KMS-11 (cell line): ENCODE measurements at regions not wholly inside any gene's neighbourhood (a gene's known extent, or its start where the extent isn't known, plus 50 kb on each side); places are given as distances from the start of the nearest gene placed in this dataset.

Experiments used
- H2AFZ ChIP-seq: fragments of 200-600 bp; sonication (generic); 2 replicates; pipeline ENCODE4 v1.6.1; 2016; ENCODE audit warnings: antibody characterized with exemption, mixed run types, low read depth
- H3K27ac ChIP-seq: fragments of 200-600 bp; sonication (generic); 2 replicates; pipeline ENCODE4 v1.6.1; 2016; ENCODE audit warnings: mild to moderate bottlenecking, mixed run types
- H3K27me3 ChIP-seq: fragments of 200-600 bp; sonication (generic); 2 replicates; pipeline ENCODE4 v1.6.1; 2017; ENCODE audit warnings: mild to moderate bottlenecking, low read depth, mixed run types, moderate library complexity; ENCODE audit not compliant: insufficient read depth
- H3K36me3 ChIP-seq: fragments of 200-600 bp; sonication (generic); 2 replicates; pipeline ENCODE4 v1.6.1; 2017; ENCODE audit warnings: mild to moderate bottlenecking, mixed run types; ENCODE audit not compliant: insufficient read depth
- H3K4me1 ChIP-seq: fragments of 200-600 bp; sonication (generic); 2 replicates; pipeline ENCODE4 v1.6.1; 2016; ENCODE audit warnings: mild to moderate bottlenecking, low read depth, mixed run types; ENCODE audit not compliant: poor library complexity, severe bottlenecking
- H3K4me2 ChIP-seq: fragments of 200-600 bp; sonication (generic); 2 replicates; pipeline ENCODE4 v1.7.0; 2016; ENCODE audit warnings: mild to moderate bottlenecking, mixed run types
- H3K4me3 ChIP-seq: fragments of 200-600 bp; sonication (generic); IDR thresholded peaks from 2 replicates; pipeline ENCODE4 v1.6.1; 2017; ENCODE audit warnings: low read depth, low read length, mixed read lengths; ENCODE audit not compliant: insufficient read depth
- H3K79me2 ChIP-seq: fragments of 200-600 bp; sonication (generic); 2 replicates; pipeline ENCODE4 v1.6.1; 2016; ENCODE audit warnings: low read depth, mixed run types; ENCODE audit not compliant: insufficient read depth
- H3K9ac ChIP-seq: fragments of 200-600 bp; sonication (generic); 2 replicates; pipeline ENCODE4 v1.6.1; 2016; ENCODE audit warnings: mild to moderate bottlenecking, mixed run types
- H4K20me1 ChIP-seq: fragments of 200-600 bp; sonication (generic); 2 replicates; pipeline ENCODE4 v1.6.1; 2016; ENCODE audit warnings: mild to moderate bottlenecking, mixed run types; ENCODE audit not compliant: insufficient read depth
- TF ChIP-seq, protein P1 (sequence below): fragments of 200-600 bp; sonication (generic); conservative IDR thresholded peaks from 2 replicates; pipeline ENCODE4 v1.6.1; 2017; ENCODE audit warnings: low read depth, mild to moderate bottlenecking, antibody characterized with exemption, low read length, moderate library complexity, mixed read lengths

- Histone ChIP-seq H3K9ac (no peak overlapping the region), H3K4me2 (no peak overlapping the region), H4K20me1 (no peaks in the 10 kb centered on the region), H3K27ac (no peak overlapping the region), H2AFZ (no peak overlapping the region), H3K79me2 (no peaks in the 10 kb centered on the region), H3K4me3 (no peak overlapping the region), H3K4me1 (no peaks in the 10 kb centered on the region), H3K36me3 (no peaks in the 10 kb centered on the region), H3K27me3 (no peaks in the 10 kb centered on the region)
- TF ChIP-seq, protein P1, sequence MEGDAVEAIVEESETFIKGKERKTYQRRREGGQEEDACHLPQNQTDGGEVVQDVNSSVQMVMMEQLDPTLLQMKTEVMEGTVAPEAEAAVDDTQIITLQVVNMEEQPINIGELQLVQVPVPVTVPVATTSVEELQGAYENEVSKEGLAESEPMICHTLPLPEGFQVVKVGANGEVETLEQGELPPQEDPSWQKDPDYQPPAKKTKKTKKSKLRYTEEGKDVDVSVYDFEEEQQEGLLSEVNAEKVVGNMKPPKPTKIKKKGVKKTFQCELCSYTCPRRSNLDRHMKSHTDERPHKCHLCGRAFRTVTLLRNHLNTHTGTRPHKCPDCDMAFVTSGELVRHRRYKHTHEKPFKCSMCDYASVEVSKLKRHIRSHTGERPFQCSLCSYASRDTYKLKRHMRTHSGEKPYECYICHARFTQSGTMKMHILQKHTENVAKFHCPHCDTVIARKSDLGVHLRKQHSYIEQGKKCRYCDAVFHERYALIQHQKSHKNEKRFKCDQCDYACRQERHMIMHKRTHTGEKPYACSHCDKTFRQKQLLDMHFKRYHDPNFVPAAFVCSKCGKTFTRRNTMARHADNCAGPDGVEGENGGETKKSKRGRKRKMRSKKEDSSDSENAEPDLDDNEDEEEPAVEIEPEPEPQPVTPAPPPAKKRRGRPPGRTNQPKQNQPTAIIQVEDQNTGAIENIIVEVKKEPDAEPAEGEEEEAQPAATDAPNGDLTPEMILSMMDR, result no peak
Measured at GRCh38 chr12:83817730-83818129, 1094.9 kb downstream of the SLC6A15 start.

DNA sequence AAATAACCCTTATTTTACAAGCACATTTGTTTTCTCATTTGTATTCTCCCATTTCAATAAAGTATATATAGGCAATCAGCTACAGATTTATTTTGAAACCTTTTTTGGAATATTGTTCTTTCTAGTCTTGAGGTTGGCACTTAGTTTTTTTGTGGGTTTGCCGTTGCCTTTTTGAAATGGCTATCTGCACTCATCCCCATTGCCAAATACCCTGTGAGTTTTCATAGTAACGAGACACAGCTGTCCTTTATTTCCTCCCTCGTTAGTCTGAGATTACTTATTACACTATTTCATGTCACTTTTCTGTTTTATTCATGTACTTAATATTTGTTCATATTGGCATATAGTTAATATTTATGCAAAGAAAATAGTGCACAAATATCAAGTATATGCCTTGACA is 1104.0 kb downstream of the SLC6A15 start:
- Histone ChIP-seq H3K4me1 (no peaks in the 10 kb centered on the region), H3K36me3 (no peaks in the 10 kb centered on the region), H3K27me3 (no peaks in the 10 kb centered on the region), H3K4me2 (no peak overlapping the region), H3K79me2 (no peaks in the 10 kb centered on the region), H3K4me3 (no peak overlapping the region), H4K20me1 (no peaks in the 10 kb centered on the region), H3K9ac (no peak overlapping the region), H2AFZ (no peak overlapping the region), H3K27ac (no peak overlapping the region)
- TF ChIP-seq, protein P1, result no peak

DNA sequence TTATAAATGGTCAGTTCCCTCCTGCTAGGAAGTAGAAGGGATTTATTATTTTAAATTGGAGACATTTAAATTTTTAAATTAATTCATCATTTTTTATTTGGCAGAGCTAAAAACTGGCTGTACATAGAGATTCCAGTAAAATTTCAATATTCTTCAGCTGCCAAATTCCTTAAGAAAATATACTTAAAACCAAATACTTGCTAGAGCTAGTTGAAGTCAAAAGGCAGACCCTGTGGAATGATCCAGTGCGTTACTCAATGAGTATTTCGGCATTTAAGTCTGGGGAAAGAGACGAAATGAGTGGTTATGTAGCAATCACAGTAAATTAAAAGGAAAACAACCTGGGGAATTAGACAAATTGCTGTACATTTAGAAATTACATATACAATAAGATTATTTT is 1104.7 kb downstream of the SLC6A15 start:
- H3K27me3 ChIP-seq, result no peaks in the 10 kb centered on the region
- H3K4me1 ChIP-seq, result no peaks in the 10 kb centered on the region
- H3K36me3 ChIP-seq, result no peaks in the 10 kb centered on the region
- H3K79me2 ChIP-seq, result no peaks in the 10 kb centered on the region
- no peak overlapping the region for H3K9ac ChIP-seq
- no peak overlapping the region for H3K27ac ChIP-seq
- no peak overlapping the region for H3K4me2 ChIP-seq
- no peak overlapping the region for H2AFZ ChIP-seq
- H4K20me1 ChIP-seq, result no peaks in the 10 kb centered on the region
- TF ChIP-seq, protein P1, result no peak
- H3K4me3 ChIP-seq, result no peak overlapping the region

DNA sequence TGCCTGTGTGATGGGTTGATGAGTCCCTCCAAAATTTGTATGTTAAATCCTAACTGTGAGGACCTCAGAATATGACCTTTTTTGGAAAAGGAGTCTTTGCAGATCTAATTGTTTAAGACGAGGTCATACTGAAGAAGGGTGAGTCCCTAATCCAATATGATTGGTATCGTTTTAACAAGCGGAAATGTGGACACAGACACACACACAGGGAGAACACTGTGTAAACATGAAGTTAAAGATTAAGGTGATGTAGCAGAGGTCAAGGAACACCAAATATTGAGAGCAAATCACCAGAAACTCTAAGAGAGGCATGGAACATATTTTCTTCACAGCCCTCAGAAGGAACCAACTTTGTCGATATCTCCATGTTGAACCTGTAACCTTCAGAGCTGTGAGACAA is 1106.7 kb downstream of the SLC6A15 start:
- H3K4me2 ChIP-seq, result no peak overlapping the region

More for the DNA sequence above, 1106.7 kb downstream of the SLC6A15 start:
- Histone ChIP-seq H3K36me3 (no peaks in the 10 kb centered on the region), H3K9ac (no peak overlapping the region), H4K20me1 (no peaks in the 10 kb centered on the region), H3K79me2 (no peaks in the 10 kb centered on the region), H3K4me1 (no peaks in the 10 kb centered on the region), H3K27ac (no peak overlapping the region), H3K27me3 (no peaks in the 10 kb centered on the region), H2AFZ (no peak overlapping the region), H3K4me3 (no peak overlapping the region)
- TF ChIP-seq, protein P1, result no peak
